Ovary (tissue), 3 donors: ENCODE measurements at regions not wholly inside any gene's neighbourhood (a gene's known extent, or its start where the extent isn't known, plus 50 kb on each side); places are given as distances from the start of the nearest gene placed in this dataset.

ENCODE experiments used
- CTCF ChIP-seq, 3 donors: fragments of 450-650 bp in 2 of 3; fragments of 200-600 bp in 1 of 3; IDR thresholded peaks; one replicate each; pipeline versions ENCODE4 v1.5.1 to v1.8.0; 2016 to 2022; ENCODE audit warnings: antibody characterized with exemption in 3 of 3, mild to moderate bottlenecking in 1 of 3
- EP300 ChIP-seq: sonication (generic); formaldehyde crosslinking; IDR thresholded peaks from one replicate; pipeline ENCODE4 v1.6.1; 2017; ENCODE audit warnings: antibody characterized with exemption
- POLR2A ChIP-seq: fragments of 450-650 bp; IDR thresholded peaks from one replicate; pipeline ENCODE4 v1.6.1; 2017; ENCODE audit warnings: antibody characterized with exemption, mild to moderate bottlenecking, moderate library complexity
- donor health status: DM: no; HTN: no; CAD: no.

DNA sequence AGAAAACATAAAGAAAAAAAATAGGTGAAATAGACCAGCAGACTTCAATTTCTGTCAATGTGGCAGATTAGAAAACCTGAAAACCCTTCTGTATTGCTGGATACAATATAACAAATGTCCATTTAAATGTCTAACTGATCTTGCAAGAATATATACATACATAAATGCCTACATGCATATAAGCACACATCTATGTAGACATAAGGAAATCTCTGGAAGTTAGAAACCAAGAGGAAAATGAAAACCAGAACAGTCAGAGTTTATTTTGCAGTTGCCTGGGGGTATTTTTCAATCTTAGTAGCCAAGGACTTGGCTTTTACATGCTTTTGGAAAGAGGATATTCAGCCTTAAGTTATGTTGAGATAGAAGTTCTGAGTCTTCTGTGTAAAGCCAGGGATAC is 184.0 kb downstream of the RPS12 start:
- no peak for TF ChIP-seq POLR2A
- no peak for TF ChIP-seq CTCF (IDR thresholded peaks at IDR 0.05)
- no peak for TF ChIP-seq EP300
